Caco-2 (cell line): ENCODE measurements at regions not wholly inside any gene's neighbourhood (a gene's known extent, or its start where the extent isn't known, plus 50 kb on each side); places are given as distances from the start of the nearest gene placed in this dataset.

ENCODE experiments used
- BruUV-seq: library from RNA; stranded (reverse); fragments of 400-500 nt; replicated peaks from 2 replicates; lab custom pipeline; 2021; lab: Mats Ljungman, UMichigan
- CTCF ChIA-PET: fragments of 300-600 bp; sonication (Branson Sonifier 250); formaldehyde crosslinking; loops from one replicate; lab custom pipeline; 2022; ENCODE audit warnings: antibody characterized with exemption; lab: Charles Lee
- POLR2A ChIA-PET: fragments of 300-600 bp; sonication (Branson Sonifier 250); formaldehyde crosslinking; loops from one replicate; lab custom pipeline; 2022; ENCODE audit warnings: antibody characterized with exemption; lab: Charles Lee
- DNase-seq, 2 experiments: peaks; one replicate each; pipeline versions ENCODE4 v3.0.0 to v3.0.0-alpha.2; 2020 to 2022
- H3K27me3 ChIP-seq: replicated peaks from 2 replicates; pipeline ENCODE4 v1.6.0; 2011; ENCODE audit warnings: low read length; ENCODE audit not compliant: control insufficient read depth, insufficient read depth
- H3K36me3 ChIP-seq: 2 replicates; pipeline ENCODE4 v1.5.1; 2011; ENCODE audit warnings: low read length; ENCODE audit not compliant: control insufficient read depth, insufficient read depth
- H3K4me1 ChIP-seq: fragments of 250-450 bp; sonication (Bioruptor Pico); 2 replicates; pipeline ENCODE4 v1.5.1; 2020; ENCODE audit warnings: mild to moderate bottlenecking
- H3K4me3 ChIP-seq: 2 replicates; pipeline ENCODE4 v1.5.1; 2011; ENCODE audit warnings: low read depth, mild to moderate bottlenecking, control low read depth, low read length
- H3K9me3 ChIP-seq: fragments of 250-450 bp; sonication (Bioruptor Pico); 2 replicates; pipeline ENCODE4 v1.5.1; 2020; ENCODE audit warnings: mild to moderate bottlenecking, moderate library complexity
- H3K27ac Mint-ChIP-seq: one replicate; pipeline ENCODE4 v1.8.0; 2022; ENCODE audit warnings: mixed read lengths; ENCODE audit not compliant: unreplicated experiment
- H3K27me3 Mint-ChIP-seq: one replicate; pipeline ENCODE4 v1.8.0; 2022; ENCODE audit warnings: mixed read lengths; ENCODE audit not compliant: insufficient read depth, unreplicated experiment
- H3K36me3 Mint-ChIP-seq: one replicate; pipeline ENCODE4 v1.8.0; 2022; ENCODE audit warnings: mild to moderate bottlenecking, mixed read lengths; ENCODE audit not compliant: insufficient read depth, unreplicated experiment
- H3K4me1 Mint-ChIP-seq: one replicate; pipeline ENCODE4 v1.8.0; 2022; ENCODE audit warnings: low read depth, mixed read lengths; ENCODE audit not compliant: unreplicated experiment
- H3K4me3 Mint-ChIP-seq: one replicate; pipeline ENCODE4 v1.8.0; 2022; ENCODE audit warnings: mild to moderate bottlenecking, moderate library complexity, mixed read lengths; ENCODE audit not compliant: unreplicated experiment
- H3K9me3 Mint-ChIP-seq: one replicate; pipeline ENCODE4 v1.8.0; 2022; ENCODE audit warnings: mixed read lengths; ENCODE audit not compliant: unreplicated experiment
- intact Hi-C: fragments of 100-400 bp; cut with micrococcal nuclease; formaldehyde crosslinking; loops from one replicate; pipeline ENCODE4 v1.10.0; 2022; ENCODE audit not compliant: unreplicated experiment
- TF ChIP-seq, protein P1 (sequence below), 2 experiments: fragments of 200-600 bp in 1 of 2; IDR thresholded peaks; 1 replicate in 1 of 2; 2 replicates in 1 of 2; pipeline versions ENCODE4 v1.5.1 to v1.8.0; 2011 to 2022; ENCODE audit warnings: antibody characterized with exemption in 1 of 2, control low read depth in 1 of 2, inconsistent platforms in 1 of 2, low read depth in 1 of 2, low read length in 1 of 2, mild to moderate bottlenecking in 1 of 2, moderate library complexity in 1 of 2; ENCODE audit not compliant: insufficient read depth in 1 of 2, severe bottlenecking in 1 of 2, unreplicated experiment in 1 of 2

DNA sequence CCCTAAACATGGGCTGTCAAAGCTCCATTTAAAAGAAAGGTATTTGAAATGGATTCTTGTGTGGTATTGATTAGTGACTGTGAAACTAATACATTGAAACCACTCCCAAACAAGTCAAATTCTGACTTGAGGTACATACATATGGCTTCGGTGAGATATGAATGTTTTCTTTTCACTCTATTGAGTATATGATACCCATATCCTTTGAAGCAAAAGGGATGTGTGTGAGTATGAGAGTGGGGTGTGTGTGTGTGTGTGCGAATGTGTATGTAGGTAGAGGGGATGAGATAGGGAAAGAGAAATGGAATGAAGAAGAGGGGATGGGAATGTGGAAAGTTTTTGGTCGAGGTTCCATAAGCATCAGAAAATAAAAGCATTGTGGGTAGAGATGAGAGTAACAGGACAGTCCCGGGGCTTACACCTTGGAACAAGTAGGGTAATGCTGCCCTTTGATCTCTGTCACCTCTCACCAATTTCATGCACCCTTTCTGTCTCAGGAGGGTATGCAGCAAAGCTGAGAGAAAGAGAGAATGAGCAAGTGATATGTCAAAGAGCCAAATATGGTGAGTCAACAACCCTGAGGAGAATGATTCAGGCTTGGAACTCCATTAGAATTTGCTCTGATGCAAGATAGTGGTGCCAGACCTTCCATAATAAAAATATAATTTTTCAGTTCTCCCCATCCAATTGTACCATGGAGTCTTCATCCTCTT lies 64.0 kb upstream of the ZEB2 start:
- POLR2A ChIA-PET: no interaction called here

DNA sequence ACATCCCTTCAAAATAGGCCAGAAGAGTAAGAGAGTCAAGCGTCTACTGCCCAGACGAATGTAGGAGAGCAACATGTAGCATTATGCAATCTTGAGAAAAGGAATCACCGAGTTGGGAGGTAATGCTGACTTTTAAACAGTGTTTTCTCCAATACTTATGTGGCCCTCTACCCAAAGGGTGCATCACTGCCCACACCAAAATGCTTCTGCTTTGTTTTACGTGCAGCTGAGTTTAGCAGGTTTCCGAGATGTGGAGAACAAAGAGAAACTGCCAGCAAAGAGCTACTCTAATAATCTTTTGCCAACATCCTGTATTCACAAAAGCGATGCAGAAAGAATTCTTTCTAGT lies 63.4 kb upstream of the ZEB2 start:
- ChIA-PET POLR2A (no interaction called here), CTCF (no interaction called here)
- Histone ChIP-seq H3K4me1 (no peaks in the 10 kb centered on the region), H3K4me3 (no peak overlapping the region), H3K36me3 (no peaks in the 10 kb centered on the region), H3K27me3 (no peaks in the 10 kb centered on the region), H3K9me3 (no peaks in the 10 kb centered on the region)
- intact Hi-C loops: no loop called here
- Mint-ChIP-seq H3K4me1 (no peaks in the 10 kb centered on the region), H3K36me3 (no peaks in the 10 kb centered on the region), H3K9me3 (no peaks in the 10 kb centered on the region), H3K4me3 (no peak overlapping the region), H3K27ac (no peak overlapping the region), H3K27me3 (peaks cover 2% of the 10 kb centered on the region)
- TF ChIP-seq, protein P1, sequence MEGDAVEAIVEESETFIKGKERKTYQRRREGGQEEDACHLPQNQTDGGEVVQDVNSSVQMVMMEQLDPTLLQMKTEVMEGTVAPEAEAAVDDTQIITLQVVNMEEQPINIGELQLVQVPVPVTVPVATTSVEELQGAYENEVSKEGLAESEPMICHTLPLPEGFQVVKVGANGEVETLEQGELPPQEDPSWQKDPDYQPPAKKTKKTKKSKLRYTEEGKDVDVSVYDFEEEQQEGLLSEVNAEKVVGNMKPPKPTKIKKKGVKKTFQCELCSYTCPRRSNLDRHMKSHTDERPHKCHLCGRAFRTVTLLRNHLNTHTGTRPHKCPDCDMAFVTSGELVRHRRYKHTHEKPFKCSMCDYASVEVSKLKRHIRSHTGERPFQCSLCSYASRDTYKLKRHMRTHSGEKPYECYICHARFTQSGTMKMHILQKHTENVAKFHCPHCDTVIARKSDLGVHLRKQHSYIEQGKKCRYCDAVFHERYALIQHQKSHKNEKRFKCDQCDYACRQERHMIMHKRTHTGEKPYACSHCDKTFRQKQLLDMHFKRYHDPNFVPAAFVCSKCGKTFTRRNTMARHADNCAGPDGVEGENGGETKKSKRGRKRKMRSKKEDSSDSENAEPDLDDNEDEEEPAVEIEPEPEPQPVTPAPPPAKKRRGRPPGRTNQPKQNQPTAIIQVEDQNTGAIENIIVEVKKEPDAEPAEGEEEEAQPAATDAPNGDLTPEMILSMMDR (IDR thresholded peaks at IDR 0.05; ENCODE audit: insufficient read depth in 1 of 2, low read depth in 1 of 2, low read length in 1 of 2, severe bottlenecking in 1 of 2, unreplicated experiment in 1 of 2): no peak
- BruUV-seq: no TSS peak
- DNase-seq: no peak

More for the DNA sequence above, 64.0 kb upstream of the ZEB2 start:
- Mint-ChIP-seq H3K36me3 (no peaks in the 10 kb centered on the region), H3K9me3 (no peaks in the 10 kb centered on the region), H3K27me3 (peaks cover 2% of the 10 kb centered on the region), H3K4me1 (no peaks in the 10 kb centered on the region), H3K4me3 (no peak overlapping the region), H3K27ac (no peak overlapping the region)
- intact Hi-C loops: no loop called here
- no peak for DNase-seq
- no TSS peak for BruUV-seq
- TF ChIP-seq, protein P1 (IDR thresholded peaks at IDR 0.05; ENCODE audit: insufficient read depth in 1 of 2, low read depth in 1 of 2, low read length in 1 of 2, severe bottlenecking in 1 of 2, unreplicated experiment in 1 of 2): no peak
- no peaks in the 10 kb centered on the region for H3K36me3 ChIP-seq
- no peaks in the 10 kb centered on the region for H3K9me3 ChIP-seq
- no peak overlapping the region for H3K4me3 ChIP-seq
- no peaks in the 10 kb centered on the region for H3K4me1 ChIP-seq
- H3K27me3 ChIP-seq: no peaks in the 10 kb centered on the region
- CTCF ChIA-PET: no interaction called here

DNA sequence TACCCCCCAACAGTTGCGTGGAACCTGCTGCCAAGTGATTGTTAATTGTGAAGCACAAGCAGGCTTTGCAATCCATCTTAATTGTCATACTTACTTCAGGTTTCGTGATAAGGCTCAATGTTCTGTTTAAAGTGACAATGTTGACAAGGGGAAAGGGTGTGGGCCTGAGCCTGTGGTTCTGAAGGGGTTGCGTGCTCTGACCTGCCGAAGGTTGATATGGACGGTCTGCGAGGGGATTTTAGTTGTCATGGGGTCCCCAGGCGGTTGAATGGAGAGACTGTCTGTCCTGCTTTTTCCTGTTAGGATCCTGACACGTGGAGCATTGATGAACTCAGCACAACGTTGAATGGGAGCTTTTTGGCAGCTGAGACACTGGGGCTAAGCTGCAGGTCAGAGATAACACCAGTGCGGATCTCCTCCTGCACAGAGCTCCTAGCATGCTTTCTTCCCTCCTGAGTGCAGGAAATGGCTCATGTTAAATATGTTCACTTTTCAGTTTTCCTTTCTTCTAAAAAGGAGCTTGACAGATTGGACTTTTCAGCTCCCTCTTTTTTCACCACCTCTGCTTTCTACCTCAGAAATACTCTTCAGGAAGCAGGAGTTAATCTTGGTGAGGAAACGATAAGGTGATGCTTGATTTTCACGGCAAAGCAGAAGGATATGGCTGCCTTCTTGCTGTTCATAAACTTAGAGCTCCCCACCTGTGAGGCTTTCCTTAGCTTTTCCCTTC lies 62.9 kb upstream of the ZEB2 start:
- H3K36me3 Mint-ChIP-seq: no peaks in the 10 kb centered on the region
- no peak for DNase-seq
- intact Hi-C loops: no loop called here
- H3K27ac Mint-ChIP-seq: no peak overlapping the region
- no peaks in the 10 kb centered on the region for H3K9me3 Mint-ChIP-seq
- BruUV-seq: no TSS peak
- ChIA-PET CTCF (no interaction called here), POLR2A (no interaction called here)
- Histone ChIP-seq H3K27me3 (no peaks in the 10 kb centered on the region), H3K9me3 (no peaks in the 10 kb centered on the region), H3K36me3 (no peaks in the 10 kb centered on the region), H3K4me1 (no peaks in the 10 kb centered on the region), H3K4me3 (no peak overlapping the region)
- TF ChIP-seq, protein P1 (IDR thresholded peaks at IDR 0.05; ENCODE audit: insufficient read depth in 1 of 2, low read depth in 1 of 2, low read length in 1 of 2, severe bottlenecking in 1 of 2, unreplicated experiment in 1 of 2): no peak
- no peak overlapping the region for H3K4me3 Mint-ChIP-seq
- H3K4me1 Mint-ChIP-seq: no peaks in the 10 kb centered on the region
- peaks cover 2% of the 10 kb centered on the region for H3K27me3 Mint-ChIP-seq
